Psoas muscle (tissue), 7 donors: ENCODE measurements at regions not wholly inside any gene's neighbourhood (a gene's known extent, or its start where the extent isn't known, plus 50 kb on each side); places are given as distances from the start of the nearest gene placed in this dataset.

ENCODE experiments used
- ATAC-seq, 4 donors: fragments of 200-7000 bp; cut with Tn5 transposase; one replicate each; pipeline ENCODE4 v1.9.1; 2020; ENCODE audit warnings: moderate library complexity in 3 of 4, mild to moderate bottlenecking in 2 of 4
- DNase-seq, 2 donors: peaks; one replicate each; pipeline ENCODE4 v3.0.0-alpha.2; 2020
- H3K27ac ChIP-seq: fragments of 200-600 bp; one replicate; pipeline ENCODE4 v1.8.0; 2022
- H3K27me3 ChIP-seq, 3 donors: fragments of 200-600 bp in 1 of 3; one replicate each; pipeline versions ENCODE4 v1.6.1 to v1.8.0; 2013 to 2022; ENCODE audit warnings: low read length in 2 of 3, mild to moderate bottlenecking in 2 of 3, moderate library complexity in 1 of 3; ENCODE audit not compliant: insufficient read depth in 3 of 3
- H3K36me3 ChIP-seq, 2 donors: fragments of 200-600 bp in 1 of 2; one replicate each; pipeline versions ENCODE4 v1.6.1 to v1.8.0; 2013 to 2022; ENCODE audit warnings: low read depth in 1 of 2, mild to moderate bottlenecking in 1 of 2, moderate library complexity in 1 of 2; ENCODE audit not compliant: insufficient read depth in 1 of 2
- H3K4me1 ChIP-seq: fragments of 200-600 bp; one replicate; pipeline ENCODE4 v1.8.0; 2022
- H3K4me3 ChIP-seq: fragments of 200-600 bp; one replicate; pipeline ENCODE4 v1.8.0; 2022; ENCODE audit warnings: mild to moderate bottlenecking
- H3K9me3 ChIP-seq: fragments of 200-600 bp; one replicate; pipeline ENCODE4 v1.8.0; 2022
- CTCF ChIP-seq: fragments of 200-600 bp; IDR thresholded peaks from one replicate; pipeline ENCODE4 v1.8.0; 2022; ENCODE audit warnings: antibody characterized with exemption
- WGBS, 3 donors: extraction: QIAGEN DNeasy Blood & Tissue Kit; methylation state at CpG; one replicate each; pipeline versions ENCODE4 v1.1.6 to v1.1.7; 2013; 5-methylcytosine and 5-hydroxymethylcytosine counted together
- intact Hi-C, 2 donors: fragments of 100-400 bp; cut with DNase I; formaldehyde crosslinking; loops; one replicate each; pipeline versions ENCODE4 v1.11.0 to v1.14.2; 2022
- donor health status: healthy with polysubstance abuse.
- donor health status: DM: no; HTN: no; CAD: no; lungs with moderate emphysema.
- donor health status: Bipolar disorder and iron deficiency.
- donor health status: healthy.
- donor health status: DM: yes; HTN: yes; CAD: no.
- donor health status: DM: no; HTN: no; CAD: no.
- donor health status: DM: yes; HTN: yes; CAD: no.

GRCh38 chr1:185603158-185603557, 131.0 kb upstream of the HMCN1 start:
- no peak for DNase-seq
- Histone ChIP-seq H3K4me1 (no peaks in the 10 kb centered on the region), H3K27me3 (no peaks in the 10 kb centered on the region), H3K4me3 (no peak overlapping the region), H3K9me3 (no peaks in the 10 kb centered on the region), H3K36me3 (no peaks in the 10 kb centered on the region), H3K27ac (no peak overlapping the region)
- WGBS, 3 donors: 94 to 98% (median 95%) methylated on average over 4 of the region's 4 CpGs
- TF ChIP-seq CTCF: no peak
- ATAC-seq: no peak
- intact Hi-C loops: no loop called here

- ATAC-seq (no peak), DNase-seq (no peak)
- no peaks in the 10 kb centered on the region for H3K27me3 ChIP-seq
- no peaks in the 10 kb centered on the region for H3K4me1 ChIP-seq
- no peak for TF ChIP-seq CTCF
- H3K9me3 ChIP-seq: no peaks in the 10 kb centered on the region
- no peaks in the 10 kb centered on the region for H3K36me3 ChIP-seq
- WGBS, 3 donors: 95 to 100% (median 96%) methylated on average over 1 of the region's 1 CpG
- H3K27ac ChIP-seq: no peak overlapping the region
- no peak overlapping the region for H3K4me3 ChIP-seq
- intact Hi-C loops: no loop called here
Measured at GRCh38 chr1:185601189-185601588, 133.0 kb upstream of the HMCN1 start.

GRCh38 chr1:185600641-185601040, 133.6 kb upstream of the HMCN1 start:
- TF ChIP-seq CTCF: no peak
- DNase-seq: no peak
- Histone ChIP-seq H3K27me3 (no peaks in the 10 kb centered on the region), H3K4me3 (no peak overlapping the region), H3K4me1 (no peaks in the 10 kb centered on the region), H3K27ac (no peak overlapping the region), H3K36me3 (no peaks in the 10 kb centered on the region), H3K9me3 (no peaks in the 10 kb centered on the region)
- 56 to 78% (median 57%) methylated on average over 2 of the region's 2 CpGs for WGBS, 3 donors
- intact Hi-C loops: no loop called here
- ATAC-seq: no peak

GRCh38 chr1:185598332-185598731, 135.9 kb upstream of the HMCN1 start:
- no peak for DNase-seq
- 61 to 75% (median 62%) methylated on average over 1 of the region's 1 CpG for WGBS, 3 donors
- ATAC-seq: no peak
- TF ChIP-seq CTCF: no peak
- H3K4me3 ChIP-seq: no peak overlapping the region
- H3K4me1 ChIP-seq: no peaks in the 10 kb centered on the region
- intact Hi-C loops: loop anchor here in 1 of 2 donors (5.0 kb wide), 1 partner anchor 281 kb away; the partner anchor contains the start of gene IVNS1ABP
- H3K36me3 ChIP-seq: no peaks in the 10 kb centered on the region
- no peaks in the 10 kb centered on the region for H3K9me3 ChIP-seq
- no peak overlapping the region for H3K27ac ChIP-seq
- H3K27me3 ChIP-seq: no peaks in the 10 kb centered on the region
